NCI-H345 (cell line): ENCODE measurements at regions not wholly inside any gene's neighbourhood (a gene's known extent, or its start where the extent isn't known, plus 50 kb on each side); places are given as distances from the start of the nearest gene placed in this dataset.

ENCODE experiments used
- DNase-seq: peaks from one replicate; lab custom pipeline; 2025; lab: John Stamatoyannopoulos, UW

- DNase-seq = peak; percentile 30
Measured at GRCh38 chr9:16133556-16134227, 580.8 kb downstream of the CCDC171 start.

GRCh38 chr9:16134351-16134750, 581.5 kb downstream of the CCDC171 start:
- no peak for DNase-seq

GRCh38 chr9:16135968-16136367, 583.1 kb downstream of the CCDC171 start:
- DNase-seq = no peak

GRCh38 chr9:16136451-16136850, 583.6 kb downstream of the CCDC171 start:
- no peak for DNase-seq

- DNase-seq = no peak
Measured at GRCh38 chr9:16136961-16137360, 584.1 kb downstream of the CCDC171 start.

GRCh38 chr9:16138561-16139491, 586.0 kb downstream of the CCDC171 start:
- DNase-seq = no peak

GRCh38 chr9:16139774-16140173, 586.9 kb downstream of the CCDC171 start:
- DNase-seq = no peak

GRCh38 chr9:16143310-16143709, 590.5 kb downstream of the CCDC171 start:
- no peak for DNase-seq

- peak; percentile 46 for DNase-seq
Measured at GRCh38 chr9:16143947-16144890, 591.4 kb downstream of the CCDC171 start.

- DNase-seq = no peak
Measured at GRCh38 chr9:16145196-16145950, 592.5 kb downstream of the CCDC171 start.

GRCh38 chr9:16147726-16148125, 594.9 kb downstream of the CCDC171 start:
- no peak for DNase-seq

- no peak for DNase-seq
Measured at GRCh38 chr9:16150501-16150900, 597.7 kb downstream of the CCDC171 start.

- DNase-seq = no peak
Measured at GRCh38 chr9:16150938-16151650, 598.3 kb downstream of the CCDC171 start.

GRCh38 chr9:16152276-16153101, 599.6 kb downstream of the CCDC171 start:
- DNase-seq = peak; percentile 79

GRCh38 chr9:16153221-16153620, 600.4 kb downstream of the CCDC171 start:
- DNase-seq = no peak

- no peak for DNase-seq
Measured at GRCh38 chr9:16153741-16154140, 600.9 kb downstream of the CCDC171 start.

GRCh38 chr9:16154521-16155078, 601.8 kb downstream of the CCDC171 start:
- DNase-seq = no peak

GRCh38 chr9:16155878-16156277, 603.0 kb downstream of the CCDC171 start:
- no peak for DNase-seq

GRCh38 chr9:16157216-16157615, 604.4 kb downstream of the CCDC171 start:
- DNase-seq = no peak
